ENCODE measurements at regions not wholly inside any gene's neighbourhood (a gene's known extent, or its start where the extent isn't known, plus 50 kb on each side); places are given as distances from the start of the nearest gene placed in this dataset.
"Not testable (repeated sequence)": the region's sequence is repeated elsewhere in the genome, so short reads cannot be mapped to it uniquely, and the experiment has no call there.

GRCh38 chr7:69078997-69079769, 519.1 kb upstream of the AUTS2 start:
- no peak for DNase-seq (ENCODE audit: low read depth)
- TF ChIP-seq, protein P1, sequence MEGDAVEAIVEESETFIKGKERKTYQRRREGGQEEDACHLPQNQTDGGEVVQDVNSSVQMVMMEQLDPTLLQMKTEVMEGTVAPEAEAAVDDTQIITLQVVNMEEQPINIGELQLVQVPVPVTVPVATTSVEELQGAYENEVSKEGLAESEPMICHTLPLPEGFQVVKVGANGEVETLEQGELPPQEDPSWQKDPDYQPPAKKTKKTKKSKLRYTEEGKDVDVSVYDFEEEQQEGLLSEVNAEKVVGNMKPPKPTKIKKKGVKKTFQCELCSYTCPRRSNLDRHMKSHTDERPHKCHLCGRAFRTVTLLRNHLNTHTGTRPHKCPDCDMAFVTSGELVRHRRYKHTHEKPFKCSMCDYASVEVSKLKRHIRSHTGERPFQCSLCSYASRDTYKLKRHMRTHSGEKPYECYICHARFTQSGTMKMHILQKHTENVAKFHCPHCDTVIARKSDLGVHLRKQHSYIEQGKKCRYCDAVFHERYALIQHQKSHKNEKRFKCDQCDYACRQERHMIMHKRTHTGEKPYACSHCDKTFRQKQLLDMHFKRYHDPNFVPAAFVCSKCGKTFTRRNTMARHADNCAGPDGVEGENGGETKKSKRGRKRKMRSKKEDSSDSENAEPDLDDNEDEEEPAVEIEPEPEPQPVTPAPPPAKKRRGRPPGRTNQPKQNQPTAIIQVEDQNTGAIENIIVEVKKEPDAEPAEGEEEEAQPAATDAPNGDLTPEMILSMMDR (IDR thresholded peaks at IDR 0.05; ENCODE audit: control insufficient read depth, extremely low read depth, insufficient read depth): no peak
- H3K4me3 ChIP-seq (ENCODE audit: low read depth, low read length): no peak overlapping the region

- DNase-seq (ENCODE audit: low read depth); H3K4me3 ChIP-seq (ENCODE audit: low read depth, low read length): not testable (repeated sequence)
These were observed 511.0 kb upstream of the AUTS2 start for GRCh38 chr7:69087281-69087680.

DNA sequence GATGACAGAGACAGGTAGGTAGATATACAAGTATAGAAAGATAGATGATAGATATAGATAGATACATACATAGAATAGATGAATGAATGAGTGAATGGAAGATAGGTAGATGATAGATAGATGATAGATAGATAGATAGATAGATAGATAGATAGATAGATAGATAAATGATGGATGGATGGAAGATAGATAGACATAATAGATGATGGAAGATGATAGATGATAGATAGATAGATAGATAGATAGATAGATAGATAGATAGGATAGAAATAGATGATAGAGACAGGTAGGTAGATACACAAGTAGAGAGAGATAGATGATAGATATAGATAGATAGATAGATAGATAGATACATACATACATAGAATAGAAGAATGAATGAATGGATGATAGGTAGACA, 510.1 kb upstream of the AUTS2 start:
- no peak for DNase-seq (ENCODE audit: low read depth)
- no peak overlapping the region for H3K4me3 ChIP-seq (ENCODE audit: low read depth, low read length)
- TF ChIP-seq, protein P1 (IDR thresholded peaks at IDR 0.05; ENCODE audit: control insufficient read depth, extremely low read depth, insufficient read depth): no peak

GRCh38 chr7:69090936-69091335, 507.3 kb upstream of the AUTS2 start:
- TF ChIP-seq, protein P1 (IDR thresholded peaks at IDR 0.05; ENCODE audit: control insufficient read depth, extremely low read depth, insufficient read depth): no peak
- DNase-seq (ENCODE audit: low read depth): no peak

DNA sequence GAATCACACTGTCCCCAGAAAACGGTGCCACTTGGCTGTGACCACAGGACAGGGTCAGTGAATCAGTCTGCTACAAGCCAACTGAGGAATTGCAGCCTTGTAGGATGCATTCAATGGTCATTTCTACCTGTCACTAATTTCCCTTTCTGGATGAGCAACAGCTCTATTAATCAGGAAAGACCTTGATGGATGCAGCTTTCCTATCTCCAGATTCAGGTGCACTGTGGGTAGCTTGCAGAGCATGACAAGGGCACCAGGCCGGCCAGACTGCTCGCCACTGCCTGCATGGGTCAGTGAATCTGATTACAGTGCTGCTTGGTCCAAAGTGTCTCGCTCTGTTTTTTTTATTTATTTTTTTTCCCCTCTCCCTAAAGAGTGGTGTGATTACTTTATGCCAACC, 506.8 kb upstream of the AUTS2 start:
- H3K4me3 ChIP-seq (ENCODE audit: low read depth, low read length): no peak overlapping the region
- DNase-seq (ENCODE audit: low read depth): no peak
- TF ChIP-seq, protein P1 (IDR thresholded peaks at IDR 0.05; ENCODE audit: control insufficient read depth, extremely low read depth, insufficient read depth): no peak

More at GRCh38 chr7:69090936-69091335, 507.3 kb upstream of the AUTS2 start:
- H3K4me3 ChIP-seq (ENCODE audit: low read depth, low read length): no peak overlapping the region

GRCh38 chr7:69095127-69095526, 503.1 kb upstream of the AUTS2 start:
- H3K4me3 ChIP-seq (ENCODE audit: low read depth, low read length): no peak overlapping the region
- DNase-seq (ENCODE audit: low read depth): no peak
- TF ChIP-seq, protein P1 (IDR thresholded peaks at IDR 0.05; ENCODE audit: control insufficient read depth, extremely low read depth, insufficient read depth): no peak

- TF ChIP-seq, protein P1 (IDR thresholded peaks at IDR 0.05; ENCODE audit: control insufficient read depth, extremely low read depth, insufficient read depth): no peak
- no peak overlapping the region for H3K4me3 ChIP-seq (ENCODE audit: low read depth, low read length)
- no peak for DNase-seq (ENCODE audit: low read depth)
These were observed 502.6 kb upstream of the AUTS2 start for GRCh38 chr7:69095649-69096048.

Data from LNCaP clone FGC (cell line).